Endodermal cell (in vitro differentiated cells): ENCODE measurements at regions not wholly inside any gene's neighbourhood (a gene's known extent, or its start where the extent isn't known, plus 50 kb on each side); places are given as distances from the start of the nearest gene placed in this dataset.

Experiments used
- DNase-seq: peaks from one replicate; pipeline ENCODE4 v3.0.0-alpha.2; 2017
- H3K27ac ChIP-seq: 2 replicates; pipeline ENCODE4 v1.5.1; 2013; ENCODE audit warnings: mild to moderate bottlenecking, low read depth, low read length, moderate library complexity
- H3K27me3 ChIP-seq: 2 replicates; pipeline ENCODE4 v1.6.1; 2013; ENCODE audit warnings: mild to moderate bottlenecking, low read length, moderate library complexity; ENCODE audit not compliant: insufficient read depth, control insufficient read depth, poor library complexity, severe bottlenecking
- H3K36me3 ChIP-seq: 2 replicates; pipeline ENCODE4 v1.7.0; 2013; ENCODE audit warnings: mild to moderate bottlenecking, low read length, moderate library complexity; ENCODE audit not compliant: control insufficient read depth, insufficient read depth
- H3K4me1 ChIP-seq: one replicate; pipeline ENCODE4 v1.7.0; 2013; ENCODE audit warnings: low read length; ENCODE audit not compliant: control insufficient read depth, insufficient read depth
- H3K4me3 ChIP-seq: 2 replicates; pipeline ENCODE4 v1.5.1; 2013; ENCODE audit warnings: mild to moderate bottlenecking, low read length, moderate library complexity
- H3K9ac ChIP-seq: 2 replicates; pipeline ENCODE4 v1.6.1; 2013; ENCODE audit warnings: mild to moderate bottlenecking, low read length, moderate library complexity; ENCODE audit not compliant: poor library complexity, severe bottlenecking; ENCODE audit errors: extremely low read depth
- H3K9me3 ChIP-seq: 2 replicates; pipeline ENCODE4 v1.6.1; 2013; ENCODE audit warnings: mild to moderate bottlenecking, low read length, moderate library complexity; ENCODE audit not compliant: control insufficient read depth
- H3K27ac Mint-ChIP-seq: 2 replicates; pipeline ENCODE4 v1.8.0; 2020; ENCODE audit warnings: mixed read lengths
- H3K27me3 Mint-ChIP-seq: 2 replicates; pipeline ENCODE4 v1.8.0; 2021; ENCODE audit warnings: mild to moderate bottlenecking, mixed read lengths; ENCODE audit not compliant: insufficient read depth
- H3K36me3 Mint-ChIP-seq: 2 replicates; pipeline ENCODE4 v1.8.0; 2020; ENCODE audit warnings: low read depth, mixed read lengths
- H3K4me1 Mint-ChIP-seq: 2 replicates; pipeline ENCODE4 v1.8.0; 2020; ENCODE audit warnings: mixed read lengths
- H3K4me3 Mint-ChIP-seq: 2 replicates; pipeline ENCODE4 v1.8.0; 2020; ENCODE audit warnings: mild to moderate bottlenecking, moderate library complexity, mixed read lengths
- H3K9me3 Mint-ChIP-seq: 2 replicates; pipeline ENCODE4 v1.8.0; 2020; ENCODE audit warnings: mild to moderate bottlenecking, mixed read lengths
- WGBS, 2 experiments: methylation state at CpG; one replicate each; pipeline versions ENCODE4 v1.1.5 to v1.1.7; 2013; ENCODE audit warnings: missing lambda C conversion rate in 2 of 2, mixed read lengths in 1 of 2; ENCODE audit not compliant: insufficient coverage in 1 of 2, insufficient read length in 1 of 2; 5-methylcytosine and 5-hydroxymethylcytosine counted together
- TF ChIP-seq, protein P1 (sequence below): fragments of 200-600 bp; sonication (generic); conservative IDR thresholded peaks from 2 replicates; pipeline ENCODE4 v1.5.0; 2021; ENCODE audit warnings: antibody characterized with exemption, mild to moderate bottlenecking

DNA sequence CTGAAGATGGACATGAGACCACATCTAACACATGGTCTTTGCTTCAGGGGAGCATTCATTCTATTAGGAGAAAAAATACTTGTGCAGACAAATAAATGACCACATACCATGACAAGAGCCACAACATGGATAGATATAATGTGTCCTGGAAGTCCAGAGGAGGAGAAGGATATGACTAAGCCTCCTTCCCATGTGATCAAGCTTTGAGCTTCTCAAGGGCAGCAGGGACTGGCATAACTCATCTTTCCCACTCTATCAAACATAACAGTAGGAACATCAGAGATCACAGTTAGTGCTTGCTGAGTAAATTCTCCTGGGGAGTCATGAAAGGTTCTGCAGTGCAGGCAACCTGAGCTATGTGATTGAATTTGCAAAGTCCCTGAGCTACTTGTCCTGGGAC lies 86.0 kb upstream of the LPP start:
- Histone ChIP-seq H3K27me3 (no peaks in the 10 kb centered on the region), H3K9ac (no peak overlapping the region), H3K36me3 (no peaks in the 10 kb centered on the region), H3K4me3 (no peak overlapping the region), H3K4me1 (peaks cover 5% of the 10 kb centered on the region), H3K27ac (no peak overlapping the region), H3K9me3 (no peaks in the 10 kb centered on the region)
- no peak overlapping the region for H3K4me3 Mint-ChIP-seq
- no peaks in the 10 kb centered on the region for H3K9me3 Mint-ChIP-seq
- no peaks in the 10 kb centered on the region for H3K36me3 Mint-ChIP-seq
- DNase-seq, result no peak
- TF ChIP-seq, protein P1, sequence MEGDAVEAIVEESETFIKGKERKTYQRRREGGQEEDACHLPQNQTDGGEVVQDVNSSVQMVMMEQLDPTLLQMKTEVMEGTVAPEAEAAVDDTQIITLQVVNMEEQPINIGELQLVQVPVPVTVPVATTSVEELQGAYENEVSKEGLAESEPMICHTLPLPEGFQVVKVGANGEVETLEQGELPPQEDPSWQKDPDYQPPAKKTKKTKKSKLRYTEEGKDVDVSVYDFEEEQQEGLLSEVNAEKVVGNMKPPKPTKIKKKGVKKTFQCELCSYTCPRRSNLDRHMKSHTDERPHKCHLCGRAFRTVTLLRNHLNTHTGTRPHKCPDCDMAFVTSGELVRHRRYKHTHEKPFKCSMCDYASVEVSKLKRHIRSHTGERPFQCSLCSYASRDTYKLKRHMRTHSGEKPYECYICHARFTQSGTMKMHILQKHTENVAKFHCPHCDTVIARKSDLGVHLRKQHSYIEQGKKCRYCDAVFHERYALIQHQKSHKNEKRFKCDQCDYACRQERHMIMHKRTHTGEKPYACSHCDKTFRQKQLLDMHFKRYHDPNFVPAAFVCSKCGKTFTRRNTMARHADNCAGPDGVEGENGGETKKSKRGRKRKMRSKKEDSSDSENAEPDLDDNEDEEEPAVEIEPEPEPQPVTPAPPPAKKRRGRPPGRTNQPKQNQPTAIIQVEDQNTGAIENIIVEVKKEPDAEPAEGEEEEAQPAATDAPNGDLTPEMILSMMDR, result no peak
- no peak overlapping the region for H3K27ac Mint-ChIP-seq
- H3K27me3 Mint-ChIP-seq, result no peaks in the 10 kb centered on the region
- H3K4me1 Mint-ChIP-seq, result peaks cover 4% of the 10 kb centered on the region

- peaks cover 5% of the 10 kb centered on the region for H3K4me1 ChIP-seq
- Mint-ChIP-seq H3K4me1 (peaks cover 4% of the 10 kb centered on the region), H3K27me3 (no peaks in the 10 kb centered on the region), H3K9me3 (no peaks in the 10 kb centered on the region), H3K36me3 (no peaks in the 10 kb centered on the region), H3K4me3 (no peak overlapping the region), H3K27ac (no peak overlapping the region)
- no peaks in the 10 kb centered on the region for H3K36me3 ChIP-seq
- WGBS, 2 experiments, result 60 to 82% methylated on average over 1 to 3 of the region's 3 CpGs
- TF ChIP-seq, protein P1, result no peak
- no peak overlapping the region for H3K9ac ChIP-seq
- H3K27ac ChIP-seq, result no peak overlapping the region
- H3K4me3 ChIP-seq, result no peak overlapping the region
- no peaks in the 10 kb centered on the region for H3K27me3 ChIP-seq
- no peak for DNase-seq
- no peaks in the 10 kb centered on the region for H3K9me3 ChIP-seq
These were observed 85.6 kb upstream of the LPP start for GRCh38 chr3:188068342-188068741.

- Mint-ChIP-seq H3K4me1 (peaks cover 4% of the 10 kb centered on the region), H3K4me3 (no peak overlapping the region), H3K9me3 (no peaks in the 10 kb centered on the region), H3K27ac (no peak overlapping the region), H3K27me3 (no peaks in the 10 kb centered on the region), H3K36me3 (no peaks in the 10 kb centered on the region)
- no peak overlapping the region for H3K4me3 ChIP-seq
- no peak overlapping the region for H3K9ac ChIP-seq
- H3K27me3 ChIP-seq, result no peaks in the 10 kb centered on the region
- TF ChIP-seq, protein P1, result no peak
- peaks cover 3% of the 10 kb centered on the region for H3K4me1 ChIP-seq
- no peaks in the 10 kb centered on the region for H3K9me3 ChIP-seq
- WGBS, 2 experiments, result 78 to 93% methylated on average over 1 to 2 of the region's 2 CpGs
- no peak overlapping the region for H3K27ac ChIP-seq
- no peaks in the 10 kb centered on the region for H3K36me3 ChIP-seq
- no peak for DNase-seq
These were observed 82.3 kb upstream of the LPP start for GRCh38 chr3:188071636-188072035.
